WTC11 (cell line): ENCODE measurements at regions not wholly inside any gene's neighbourhood (a gene's known extent, or its start where the extent isn't known, plus 50 kb on each side); places are given as distances from the start of the nearest gene placed in this dataset.

Source experiments
- CREM ChIP-seq: sonication (generic); formaldehyde crosslinking; IDR thresholded peaks from 2 replicates; pipeline ENCODE4 v1.8.1; 2022; ENCODE audit warnings: mild to moderate bottlenecking, missing genetic modification reagents, moderate library complexity
- FOXJ3 ChIP-seq: sonication (generic); formaldehyde crosslinking; IDR thresholded peaks from 2 replicates; pipeline ENCODE4 v1.9.0; 2021; ENCODE audit warnings: missing genetic modification reagents, mild to moderate bottlenecking, borderline replicate concordance
- GABPB1 ChIP-seq: sonication (generic); formaldehyde crosslinking; IDR thresholded peaks from 2 replicates; pipeline ENCODE4 v1.8.1; 2023; ENCODE audit warnings: mild to moderate bottlenecking, missing genetic modification reagents
- IRF2 ChIP-seq: sonication (generic); formaldehyde crosslinking; IDR thresholded peaks from 2 replicates; pipeline ENCODE4 v1.8.0; 2022; ENCODE audit warnings: low read depth, missing genetic modification reagents, borderline replicate concordance
- TEAD4 ChIP-seq: sonication (generic); formaldehyde crosslinking; IDR thresholded peaks from 2 replicates; pipeline ENCODE4 v1.8.0; 2022; ENCODE audit warnings: mild to moderate bottlenecking, missing genetic modification reagents
- ZNF138 ChIP-seq: sonication (generic); formaldehyde crosslinking; conservative IDR thresholded peaks from 2 replicates; pipeline ENCODE4 v1.8.1; 2022; ENCODE audit warnings: mild to moderate bottlenecking, moderate library complexity, missing genetic modification reagents
- TF ChIP-seq, protein P1 (sequence below): fragments of 200-600 bp; IDR thresholded peaks from 2 replicates; pipeline ENCODE4 v1.8.0; 2022; ENCODE audit warnings: antibody characterized with exemption
- TF ChIP-seq, protein P2 (sequence below): fragments of 250-450 bp; sonication (Bioruptor Pico); IDR thresholded peaks from 2 replicates; pipeline ENCODE4 v1.9.0; 2021; ENCODE audit warnings: moderate library complexity, mild to moderate bottlenecking, inconsistent platforms, borderline replicate concordance

- TF ChIP-seq CREM (CRISPR knock-in tag) (no peak), IRF2 (no peak), GABPB1 (CRISPR knock-in tag) (no peak), FOXJ3 (CRISPR knock-in tag) (no peak), TEAD4 (CRISPR knock-in tag) (no peak), ZNF138 (CRISPR knock-in tag) (no peak)
- TF ChIP-seq, protein P1, sequence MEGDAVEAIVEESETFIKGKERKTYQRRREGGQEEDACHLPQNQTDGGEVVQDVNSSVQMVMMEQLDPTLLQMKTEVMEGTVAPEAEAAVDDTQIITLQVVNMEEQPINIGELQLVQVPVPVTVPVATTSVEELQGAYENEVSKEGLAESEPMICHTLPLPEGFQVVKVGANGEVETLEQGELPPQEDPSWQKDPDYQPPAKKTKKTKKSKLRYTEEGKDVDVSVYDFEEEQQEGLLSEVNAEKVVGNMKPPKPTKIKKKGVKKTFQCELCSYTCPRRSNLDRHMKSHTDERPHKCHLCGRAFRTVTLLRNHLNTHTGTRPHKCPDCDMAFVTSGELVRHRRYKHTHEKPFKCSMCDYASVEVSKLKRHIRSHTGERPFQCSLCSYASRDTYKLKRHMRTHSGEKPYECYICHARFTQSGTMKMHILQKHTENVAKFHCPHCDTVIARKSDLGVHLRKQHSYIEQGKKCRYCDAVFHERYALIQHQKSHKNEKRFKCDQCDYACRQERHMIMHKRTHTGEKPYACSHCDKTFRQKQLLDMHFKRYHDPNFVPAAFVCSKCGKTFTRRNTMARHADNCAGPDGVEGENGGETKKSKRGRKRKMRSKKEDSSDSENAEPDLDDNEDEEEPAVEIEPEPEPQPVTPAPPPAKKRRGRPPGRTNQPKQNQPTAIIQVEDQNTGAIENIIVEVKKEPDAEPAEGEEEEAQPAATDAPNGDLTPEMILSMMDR = no peak
- TF ChIP-seq, protein P2, sequence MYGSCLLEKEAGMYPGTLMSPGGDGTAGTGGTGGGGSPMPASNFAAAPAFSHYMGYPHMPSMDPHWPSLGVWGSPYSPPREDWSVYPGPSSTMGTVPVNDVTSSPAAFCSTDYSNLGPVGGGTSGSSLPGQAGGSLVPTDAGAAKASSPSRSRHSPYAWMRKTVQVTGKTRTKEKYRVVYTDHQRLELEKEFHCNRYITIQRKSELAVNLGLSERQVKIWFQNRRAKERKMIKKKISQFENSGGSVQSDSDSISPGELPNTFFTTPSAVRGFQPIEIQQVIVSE (CRISPR knock-in tag) = no peak
Measured at GRCh38 chr15:31893780-31894179, 136.5 kb upstream of the CHRNA7 start.
